ENCODE measurements at regions not wholly inside any gene's neighbourhood (a gene's known extent, or its start where the extent isn't known, plus 50 kb on each side); places are given as distances from the start of the nearest gene placed in this dataset.

- TF ChIP-seq CTCF (conservative IDR thresholded peaks at IDR 0.05) = no peak
- TF ChIP-seq EZH2 (IDR thresholded peaks at IDR 0.05; ENCODE audit: low read depth) = no peak
Measured at GRCh38 chr13:90068658-90069057, 1278.8 kb upstream of the MIR17HG start.
